Coronary artery (tissue), 2 donors: ENCODE measurements at regions not wholly inside any gene's neighbourhood (a gene's known extent, or its start where the extent isn't known, plus 50 kb on each side); places are given as distances from the start of the nearest gene placed in this dataset.

Experiments used
- DNase-seq: peaks from one replicate; pipeline ENCODE4 v3.0.0-alpha.2; 2017; ENCODE audit warnings: low spot score
- H3K27ac ChIP-seq, 2 donors: fragments of 200-600 bp; sonication (generic); one replicate each; pipeline ENCODE4 v1.5.1; 2016 to 2019
- H3K4me3 ChIP-seq: fragments of 200-600 bp; sonication (generic); 2 replicates; pipeline ENCODE4 v1.5.1; 2016; ENCODE audit warnings: mild to moderate bottlenecking, moderate library complexity
- TF ChIP-seq, protein P1 (sequence below): fragments of 200-600 bp; sonication (generic); IDR thresholded peaks from one replicate; pipeline ENCODE4 v1.5.1; 2019; ENCODE audit warnings: antibody characterized with exemption

DNA sequence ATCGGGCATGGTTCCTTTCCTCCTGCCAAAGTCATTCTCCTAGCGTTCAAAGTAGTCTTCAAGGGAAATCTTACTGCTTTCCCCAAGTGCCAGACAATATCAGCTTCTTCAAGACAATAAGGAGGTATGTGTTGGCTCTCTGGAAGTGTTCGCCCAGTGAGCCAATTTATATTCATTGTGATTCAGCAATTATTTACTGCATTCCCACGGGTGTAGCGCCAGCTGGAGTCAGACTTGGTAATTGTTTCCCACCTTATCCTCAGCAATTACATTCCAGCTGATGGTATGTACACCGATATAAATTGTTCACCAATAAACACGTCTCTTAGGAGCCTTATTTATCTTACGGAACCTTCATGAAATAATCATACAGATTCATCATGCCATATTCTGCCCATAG, 103.6 kb upstream of the CTNNB1 start:
- TF ChIP-seq, protein P1, sequence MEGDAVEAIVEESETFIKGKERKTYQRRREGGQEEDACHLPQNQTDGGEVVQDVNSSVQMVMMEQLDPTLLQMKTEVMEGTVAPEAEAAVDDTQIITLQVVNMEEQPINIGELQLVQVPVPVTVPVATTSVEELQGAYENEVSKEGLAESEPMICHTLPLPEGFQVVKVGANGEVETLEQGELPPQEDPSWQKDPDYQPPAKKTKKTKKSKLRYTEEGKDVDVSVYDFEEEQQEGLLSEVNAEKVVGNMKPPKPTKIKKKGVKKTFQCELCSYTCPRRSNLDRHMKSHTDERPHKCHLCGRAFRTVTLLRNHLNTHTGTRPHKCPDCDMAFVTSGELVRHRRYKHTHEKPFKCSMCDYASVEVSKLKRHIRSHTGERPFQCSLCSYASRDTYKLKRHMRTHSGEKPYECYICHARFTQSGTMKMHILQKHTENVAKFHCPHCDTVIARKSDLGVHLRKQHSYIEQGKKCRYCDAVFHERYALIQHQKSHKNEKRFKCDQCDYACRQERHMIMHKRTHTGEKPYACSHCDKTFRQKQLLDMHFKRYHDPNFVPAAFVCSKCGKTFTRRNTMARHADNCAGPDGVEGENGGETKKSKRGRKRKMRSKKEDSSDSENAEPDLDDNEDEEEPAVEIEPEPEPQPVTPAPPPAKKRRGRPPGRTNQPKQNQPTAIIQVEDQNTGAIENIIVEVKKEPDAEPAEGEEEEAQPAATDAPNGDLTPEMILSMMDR, result no peak
- Histone ChIP-seq H3K4me3 (no peak overlapping the region), H3K27ac (no peak overlapping the region)
- no peak for DNase-seq

DNA sequence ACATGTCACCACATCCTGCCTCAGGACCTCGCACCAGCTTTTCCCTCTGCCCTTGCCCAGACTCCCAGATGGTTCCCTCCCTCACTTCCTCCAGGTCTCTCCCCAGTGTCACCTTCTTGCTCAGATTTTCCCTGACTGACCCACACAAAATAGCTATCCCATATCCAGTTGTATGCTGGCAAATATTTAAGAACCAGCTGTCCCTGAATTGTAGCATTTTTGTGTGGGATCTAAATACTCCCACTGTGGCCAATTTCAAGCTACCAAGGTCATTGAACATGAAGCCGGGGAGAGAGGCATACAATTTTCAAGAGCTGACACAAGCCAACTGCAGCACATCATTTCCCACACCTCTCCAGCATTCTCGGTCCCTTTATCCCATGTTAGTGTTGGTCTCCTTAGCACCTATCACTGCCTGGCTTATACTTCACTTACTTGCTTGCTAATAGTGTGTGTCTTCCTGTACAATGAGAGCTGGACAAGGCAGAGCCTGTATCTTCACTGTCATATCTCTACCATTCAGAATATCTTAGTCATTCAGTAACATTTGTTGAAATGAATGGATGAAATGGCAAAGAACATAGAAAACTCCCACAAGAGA, 101.3 kb upstream of the CTNNB1 start:
- Histone ChIP-seq H3K4me3 (no peak overlapping the region), H3K27ac (no peak overlapping the region)
- TF ChIP-seq, protein P1, result no peak
- DNase-seq, result no peak

DNA sequence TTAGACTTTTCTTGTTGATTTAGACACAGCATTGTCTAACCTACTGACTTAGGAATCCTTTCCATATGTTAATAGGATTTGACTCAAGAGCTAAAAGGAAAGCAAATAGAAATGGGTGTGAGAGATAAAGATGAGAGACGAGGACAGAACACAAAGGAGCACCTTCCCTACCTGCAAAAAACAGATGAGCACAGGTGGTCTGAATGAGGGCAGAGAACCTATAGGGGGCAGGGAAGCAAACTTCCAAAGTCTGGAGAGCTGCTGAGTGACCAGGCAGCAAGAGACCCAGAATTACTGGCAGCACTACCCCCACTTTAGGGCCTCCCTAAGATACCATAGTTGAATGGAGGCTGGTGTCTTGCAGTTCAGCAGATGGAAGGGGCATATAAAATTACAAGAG, 98.1 kb upstream of the CTNNB1 start:
- no peak overlapping the region for H3K4me3 ChIP-seq
- TF ChIP-seq, protein P1, result no peak
- no peak for DNase-seq
- no peak overlapping the region for H3K27ac ChIP-seq

DNA sequence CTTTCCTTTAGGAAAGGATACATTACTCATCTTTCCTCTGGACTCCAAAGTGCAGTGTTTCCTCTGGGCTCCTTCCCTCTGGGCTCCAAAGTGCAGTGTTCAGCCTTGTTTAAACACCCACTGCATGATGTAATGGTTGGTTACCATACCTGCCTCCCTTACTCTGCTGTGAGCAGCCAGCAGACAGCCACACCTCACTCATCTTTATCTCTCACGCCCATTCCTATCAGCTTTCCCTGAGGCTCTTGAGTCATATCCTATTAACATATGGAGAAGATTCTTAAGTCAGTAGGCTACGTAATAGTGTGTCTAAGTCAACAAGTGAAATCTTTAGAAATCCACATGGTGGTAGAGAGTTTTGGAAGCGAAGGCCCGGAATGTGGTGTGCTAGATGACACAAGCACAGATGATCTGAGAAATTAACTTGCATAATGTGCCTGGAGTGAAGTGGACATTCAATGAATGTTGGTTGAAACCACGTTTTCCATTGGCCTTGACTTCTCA, 97.2 kb upstream of the CTNNB1 start:
- no peak overlapping the region for H3K4me3 ChIP-seq
- H3K27ac ChIP-seq, result no peak overlapping the region
- TF ChIP-seq, protein P1, result no peak
- DNase-seq, result no peak

DNA sequence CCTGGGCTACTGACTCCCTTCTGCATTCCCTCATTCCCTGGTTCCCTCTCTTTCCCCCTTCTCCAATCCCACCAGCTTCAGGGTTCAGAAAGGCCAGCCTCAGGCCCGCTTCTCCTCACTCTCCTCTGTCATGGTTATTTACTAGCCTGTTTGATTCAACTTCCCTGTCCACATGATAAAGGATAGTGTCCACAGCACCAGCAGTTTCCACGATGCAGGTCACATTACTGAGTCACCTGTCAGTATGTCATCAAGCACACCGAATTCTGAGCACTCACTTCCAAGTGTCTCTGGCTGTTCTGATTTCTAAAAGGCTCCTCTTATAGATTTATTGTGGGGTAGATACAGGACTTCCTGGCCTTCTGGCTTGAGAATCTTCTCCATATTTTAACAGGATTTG, 96.6 kb upstream of the CTNNB1 start:
- Histone ChIP-seq H3K4me3 (no peak overlapping the region), H3K27ac (no peak overlapping the region)
- TF ChIP-seq, protein P1, result no peak
- no peak for DNase-seq

DNA sequence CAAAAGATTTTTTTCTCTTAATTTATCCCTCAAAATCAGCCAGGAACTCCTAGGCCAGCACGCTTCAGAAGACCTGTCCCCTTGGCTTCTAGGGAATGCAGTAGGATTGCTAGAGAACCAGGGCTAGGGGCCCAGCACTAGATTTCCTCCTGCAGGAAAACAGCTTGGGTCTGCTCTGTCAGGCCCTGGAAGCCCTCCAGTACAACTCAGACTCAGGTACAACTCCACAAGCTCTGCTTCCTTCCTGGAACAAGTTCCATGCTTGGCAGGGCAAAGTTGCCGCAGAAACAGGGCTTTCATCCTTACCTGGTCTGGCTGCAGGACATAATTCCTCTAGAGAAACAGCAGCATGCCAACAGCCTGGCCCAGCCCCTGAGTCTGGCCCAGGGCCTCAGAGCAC, 96.1 kb upstream of the CTNNB1 start:
- TF ChIP-seq, protein P1, result no peak
- no peak for DNase-seq
- H3K27ac ChIP-seq, result no peak overlapping the region
- H3K4me3 ChIP-seq, result no peak overlapping the region

DNA sequence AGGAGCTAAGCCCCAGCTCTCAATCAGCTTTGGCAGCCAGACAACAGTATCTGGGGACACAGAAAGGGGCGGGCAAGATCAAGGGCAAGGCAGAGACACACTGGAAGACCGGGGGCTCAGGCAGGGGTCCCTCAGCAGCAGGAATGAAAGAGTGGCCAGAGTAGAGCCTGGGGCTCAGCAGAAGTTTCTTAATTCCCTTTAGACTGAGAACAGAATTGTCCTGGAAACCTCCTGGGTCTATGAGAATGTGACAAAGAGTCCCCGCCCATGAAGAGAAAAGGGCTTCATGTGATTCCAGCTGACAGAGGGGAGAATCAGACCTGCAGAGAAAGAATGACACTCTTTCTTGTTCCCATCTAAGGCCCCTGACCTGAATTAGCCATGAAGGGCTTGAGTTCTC, 95.2 kb upstream of the CTNNB1 start:
- TF ChIP-seq, protein P1, result no peak
- no peak overlapping the region for H3K27ac ChIP-seq
- no peak for DNase-seq
- no peak overlapping the region for H3K4me3 ChIP-seq
